ENCODE measurements at regions not wholly inside any gene's neighbourhood (a gene's known extent, or its start where the extent isn't known, plus 50 kb on each side); places are given as distances from the start of the nearest gene placed in this dataset.

DNA sequence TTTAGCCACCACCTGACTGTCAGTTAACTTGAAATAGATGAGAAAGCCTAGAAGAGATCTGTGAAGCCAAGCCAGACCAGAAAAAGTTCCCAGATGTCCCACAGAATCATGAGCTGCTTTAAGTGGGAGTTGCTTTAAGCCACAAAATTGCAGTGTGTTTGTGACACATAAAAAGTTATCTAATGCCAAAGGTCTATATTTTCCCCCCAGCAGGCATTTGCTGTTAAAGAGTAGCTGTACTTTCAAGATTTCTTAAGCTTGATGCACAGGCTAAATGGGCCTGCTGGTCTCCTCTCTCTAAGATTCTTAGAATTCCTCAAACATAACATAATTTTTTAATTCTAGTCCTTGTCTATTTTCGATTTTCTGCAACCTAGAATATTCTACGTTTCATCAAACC, 825.7 kb downstream of the FAM181B start:
- no peaks in the 10 kb centered on the region for H3K27me3 ChIP-seq (ENCODE audit: control insufficient read depth, insufficient read depth, low read length)
- BruUV-seq (replicated peaks), result no TSS peak
- no peaks in the 10 kb centered on the region for H3K36me3 ChIP-seq (ENCODE audit: control insufficient read depth, insufficient read depth, low read length)
- no peak for TF ChIP-seq SIN3A (IDR thresholded peaks at IDR 0.05; ENCODE audit: borderline replicate concordance, insufficient read depth, low read depth, low read length)
- TF ChIP-seq REST (IDR thresholded peaks at IDR 0.05; ENCODE audit: insufficient read depth in 1 of 2, low read depth in 2 of 2, low read length in 1 of 2), result no peak
- no peak for TF ChIP-seq TCF7L2 (IDR thresholded peaks at IDR 0.05; ENCODE audit: low read depth, low read length)
- TF ChIP-seq, protein P1, sequence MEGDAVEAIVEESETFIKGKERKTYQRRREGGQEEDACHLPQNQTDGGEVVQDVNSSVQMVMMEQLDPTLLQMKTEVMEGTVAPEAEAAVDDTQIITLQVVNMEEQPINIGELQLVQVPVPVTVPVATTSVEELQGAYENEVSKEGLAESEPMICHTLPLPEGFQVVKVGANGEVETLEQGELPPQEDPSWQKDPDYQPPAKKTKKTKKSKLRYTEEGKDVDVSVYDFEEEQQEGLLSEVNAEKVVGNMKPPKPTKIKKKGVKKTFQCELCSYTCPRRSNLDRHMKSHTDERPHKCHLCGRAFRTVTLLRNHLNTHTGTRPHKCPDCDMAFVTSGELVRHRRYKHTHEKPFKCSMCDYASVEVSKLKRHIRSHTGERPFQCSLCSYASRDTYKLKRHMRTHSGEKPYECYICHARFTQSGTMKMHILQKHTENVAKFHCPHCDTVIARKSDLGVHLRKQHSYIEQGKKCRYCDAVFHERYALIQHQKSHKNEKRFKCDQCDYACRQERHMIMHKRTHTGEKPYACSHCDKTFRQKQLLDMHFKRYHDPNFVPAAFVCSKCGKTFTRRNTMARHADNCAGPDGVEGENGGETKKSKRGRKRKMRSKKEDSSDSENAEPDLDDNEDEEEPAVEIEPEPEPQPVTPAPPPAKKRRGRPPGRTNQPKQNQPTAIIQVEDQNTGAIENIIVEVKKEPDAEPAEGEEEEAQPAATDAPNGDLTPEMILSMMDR (IDR thresholded peaks at IDR 0.05), result no peak
- TF ChIP-seq POLR2AphosphoS5 (IDR thresholded peaks at IDR 0.05; ENCODE audit: low read depth, low read length), result no peak
- DNase-seq (ENCODE audit: low read depth, low spot score) (no peak), ATAC-seq (no peak)
- H3K4me3 ChIP-seq (ENCODE audit: low read depth in 2 of 2, low read length in 2 of 2), result no peak overlapping the region
- no peaks in the 10 kb centered on the region for H3K9me3 ChIP-seq (ENCODE audit: control insufficient read depth, insufficient read depth, low read depth, low read length)
- CTCF ChIA-PET, result no interaction called here
- no peak overlapping the region for H3K27ac ChIP-seq (ENCODE audit: low read length)
- in situ Hi-C loops (cut with HindIII; ENCODE audit: low pct_unique_long_range_greater_than_20kb, low sequenced_read_pairs), result no loop called here
- no peaks in the 10 kb centered on the region for H3K4me1 ChIP-seq (ENCODE audit: control insufficient read depth, insufficient read depth, low read length)
- intact Hi-C loops (cut with micrococcal nuclease; ENCODE audit: unreplicated experiment), result no loop called here
- POLR2A ChIA-PET, result no interaction called here

DNA sequence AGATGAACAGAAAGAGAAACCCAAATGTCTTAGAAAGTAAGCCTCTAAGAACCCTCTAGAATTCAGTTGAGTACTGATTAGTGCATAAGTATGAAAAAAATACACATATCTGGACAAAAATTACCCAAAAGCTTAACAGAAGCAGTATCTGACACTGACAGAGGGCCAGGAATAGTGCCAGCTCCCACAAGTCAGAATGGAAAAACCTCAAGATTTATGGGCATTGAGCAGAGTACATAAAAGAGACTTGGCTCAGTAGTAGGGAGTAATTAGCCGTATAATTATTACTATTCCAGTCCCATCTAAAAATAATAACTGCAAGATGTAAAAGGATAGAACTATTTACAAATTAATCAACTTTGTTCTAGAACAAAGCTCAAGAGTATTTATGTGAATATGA, 834.5 kb downstream of the FAM181B start:
- no TSS peak for BruUV-seq (replicated peaks)
- TF ChIP-seq, protein P1 (IDR thresholded peaks at IDR 0.05), result no peak
- intact Hi-C loops (cut with micrococcal nuclease; ENCODE audit: unreplicated experiment) (no loop called here), in situ Hi-C loops (cut with HindIII; ENCODE audit: low pct_unique_long_range_greater_than_20kb, low sequenced_read_pairs) (no loop called here)
- POLR2A ChIA-PET, result no interaction called here
- Histone ChIP-seq H3K4me3 (ENCODE audit: low read depth in 2 of 2, low read length in 2 of 2) (no peak overlapping the region), H3K36me3 (ENCODE audit: control insufficient read depth, insufficient read depth, low read length) (no peaks in the 10 kb centered on the region), H3K4me1 (ENCODE audit: control insufficient read depth, insufficient read depth, low read length) (no peaks in the 10 kb centered on the region), H3K27ac (ENCODE audit: low read length) (no peak overlapping the region), H3K27me3 (ENCODE audit: control insufficient read depth, insufficient read depth, low read length) (no peaks in the 10 kb centered on the region), H3K9me3 (ENCODE audit: control insufficient read depth, insufficient read depth, low read depth, low read length) (peaks cover 4% of the 10 kb centered on the region; the same call in 1 of the 2 replicates)
- CTCF ChIA-PET, result no interaction called here
- ATAC-seq (no peak), DNase-seq (ENCODE audit: low read depth, low spot score) (no peak)

DNA sequence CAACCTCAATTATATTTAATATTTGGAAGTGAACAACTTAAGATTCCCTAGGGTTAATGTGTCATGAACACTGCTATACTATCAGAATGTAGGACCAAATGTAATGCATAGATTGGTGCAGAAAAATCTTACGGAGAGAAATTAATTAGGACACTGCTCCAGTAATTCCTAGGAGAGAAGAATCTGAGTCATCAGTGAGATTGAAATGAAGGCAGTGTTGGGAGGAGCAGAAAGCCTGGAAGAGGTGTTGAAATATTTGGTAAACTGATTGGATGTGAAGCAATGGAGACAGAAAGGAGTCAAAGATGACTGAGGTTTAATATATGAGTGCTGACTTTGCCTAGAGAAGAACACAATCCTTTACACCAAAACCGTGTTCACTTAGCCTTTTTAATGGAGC, 836.0 kb downstream of the FAM181B start:
- no peaks in the 10 kb centered on the region for H3K4me1 ChIP-seq (ENCODE audit: control insufficient read depth, insufficient read depth, low read length)
- no peaks in the 10 kb centered on the region for H3K36me3 ChIP-seq (ENCODE audit: control insufficient read depth, insufficient read depth, low read length)
- ATAC-seq (no peak), DNase-seq (ENCODE audit: low read depth, low spot score) (no peak)
- H3K4me3 ChIP-seq (ENCODE audit: low read depth in 2 of 2, low read length in 2 of 2), result no peak overlapping the region
- peaks cover 4% of the 10 kb centered on the region; the same call in 1 of the 2 replicates for H3K9me3 ChIP-seq (ENCODE audit: control insufficient read depth, insufficient read depth, low read depth, low read length)
- in situ Hi-C loops (cut with HindIII; ENCODE audit: low pct_unique_long_range_greater_than_20kb, low sequenced_read_pairs) (no loop called here), intact Hi-C loops (cut with micrococcal nuclease; ENCODE audit: unreplicated experiment) (no loop called here)
- CTCF ChIA-PET, result no interaction called here
- BruUV-seq (replicated peaks), result no TSS peak
- no peak overlapping the region for H3K27ac ChIP-seq (ENCODE audit: low read length)
- no peaks in the 10 kb centered on the region for H3K27me3 ChIP-seq (ENCODE audit: control insufficient read depth, insufficient read depth, low read length)
- TF ChIP-seq REST (IDR thresholded peaks at IDR 0.05; ENCODE audit: insufficient read depth in 1 of 2, low read depth in 2 of 2, low read length in 1 of 2), result no peak
- TF ChIP-seq, protein P1 (IDR thresholded peaks at IDR 0.05), result no peak
- no peak for TF ChIP-seq TCF7L2 (IDR thresholded peaks at IDR 0.05; ENCODE audit: low read depth, low read length)
- no peak for TF ChIP-seq SIN3A (IDR thresholded peaks at IDR 0.05; ENCODE audit: borderline replicate concordance, insufficient read depth, low read depth, low read length)
- TF ChIP-seq POLR2AphosphoS5 (IDR thresholded peaks at IDR 0.05; ENCODE audit: low read depth, low read length), result no peak
- POLR2A ChIA-PET, result no interaction called here

Data from Panc1 (cell line).